ENCODE measurements at regions not wholly inside any gene's neighbourhood (a gene's known extent, or its start where the extent isn't known, plus 50 kb on each side); places are given as distances from the start of the nearest gene placed in this dataset.

DNA sequence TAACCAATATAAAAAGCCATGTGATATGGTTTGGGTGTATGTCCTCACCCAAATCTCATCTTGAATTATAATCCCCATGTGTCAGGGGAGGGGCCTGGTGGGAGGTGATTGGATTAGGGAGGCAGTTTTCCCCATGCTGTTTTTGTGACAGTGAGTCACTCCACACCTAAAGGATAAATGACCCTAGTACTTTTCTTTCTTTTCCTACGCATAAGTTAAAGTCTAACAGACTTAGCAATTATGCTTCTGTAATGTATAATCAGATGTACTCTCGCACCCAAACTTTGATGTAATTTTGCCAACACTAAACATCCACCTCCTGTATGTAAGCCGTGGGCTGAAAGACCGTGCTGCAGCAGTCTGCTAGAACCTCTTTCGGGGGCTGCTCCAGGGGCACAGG, 97.2 kb upstream of the DSEL start:
- Histone ChIP-seq H3K27ac (ENCODE audit: insufficient read depth, low read length) (no peak overlapping the region), H3K79me2 (ENCODE audit: control insufficient read depth, insufficient read depth, low read length) (no peaks in the 10 kb centered on the region), H2AFZ (ENCODE audit: low read length) (no peak overlapping the region), H3K4me1 (ENCODE audit: control insufficient read depth, extremely low read depth, insufficient read depth, low read length) (no peaks in the 10 kb centered on the region), H3K4me2 (ENCODE audit: extremely low read depth, insufficient read depth, low read length) (no peak overlapping the region), H3K4me3 (replicated peaks in 1 of 4; ENCODE audit: control extremely low read depth in 1 of 4, insufficient read depth in 1 of 4, low read depth in 3 of 4, low read length in 4 of 4) (no peak overlapping the region), H3K9ac (ENCODE audit: insufficient read depth, low read length) (no peak overlapping the region), H4K20me1 (ENCODE audit: control insufficient read depth, extremely low read depth, insufficient read depth, low read length) (no peaks in the 10 kb centered on the region), H3K36me3 (ENCODE audit: control insufficient read depth, insufficient read depth, low read length) (no peaks in the 10 kb centered on the region), H3K9me3 (ENCODE audit: control insufficient read depth, insufficient read depth, low read depth, low read length) (no peaks in the 10 kb centered on the region), H3K27me3 (ENCODE audit: control insufficient read depth, insufficient read depth, low read length) (no peaks in the 10 kb centered on the region)
- no peak for DNase-seq (ENCODE audit: low read depth in 2 of 2)
- TF ChIP-seq, protein P1, sequence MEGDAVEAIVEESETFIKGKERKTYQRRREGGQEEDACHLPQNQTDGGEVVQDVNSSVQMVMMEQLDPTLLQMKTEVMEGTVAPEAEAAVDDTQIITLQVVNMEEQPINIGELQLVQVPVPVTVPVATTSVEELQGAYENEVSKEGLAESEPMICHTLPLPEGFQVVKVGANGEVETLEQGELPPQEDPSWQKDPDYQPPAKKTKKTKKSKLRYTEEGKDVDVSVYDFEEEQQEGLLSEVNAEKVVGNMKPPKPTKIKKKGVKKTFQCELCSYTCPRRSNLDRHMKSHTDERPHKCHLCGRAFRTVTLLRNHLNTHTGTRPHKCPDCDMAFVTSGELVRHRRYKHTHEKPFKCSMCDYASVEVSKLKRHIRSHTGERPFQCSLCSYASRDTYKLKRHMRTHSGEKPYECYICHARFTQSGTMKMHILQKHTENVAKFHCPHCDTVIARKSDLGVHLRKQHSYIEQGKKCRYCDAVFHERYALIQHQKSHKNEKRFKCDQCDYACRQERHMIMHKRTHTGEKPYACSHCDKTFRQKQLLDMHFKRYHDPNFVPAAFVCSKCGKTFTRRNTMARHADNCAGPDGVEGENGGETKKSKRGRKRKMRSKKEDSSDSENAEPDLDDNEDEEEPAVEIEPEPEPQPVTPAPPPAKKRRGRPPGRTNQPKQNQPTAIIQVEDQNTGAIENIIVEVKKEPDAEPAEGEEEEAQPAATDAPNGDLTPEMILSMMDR (conservative IDR thresholded peaks at IDR 0.05 in 1 of 2, IDR thresholded peaks at IDR 0.05 in 1 of 2; ENCODE audit: low read depth in 1 of 2, low read length in 2 of 2), result no peak
- TF ChIP-seq EZH2 (IDR thresholded peaks at IDR 0.05; ENCODE audit: low read length, missing control alignments), result no peak

DNA sequence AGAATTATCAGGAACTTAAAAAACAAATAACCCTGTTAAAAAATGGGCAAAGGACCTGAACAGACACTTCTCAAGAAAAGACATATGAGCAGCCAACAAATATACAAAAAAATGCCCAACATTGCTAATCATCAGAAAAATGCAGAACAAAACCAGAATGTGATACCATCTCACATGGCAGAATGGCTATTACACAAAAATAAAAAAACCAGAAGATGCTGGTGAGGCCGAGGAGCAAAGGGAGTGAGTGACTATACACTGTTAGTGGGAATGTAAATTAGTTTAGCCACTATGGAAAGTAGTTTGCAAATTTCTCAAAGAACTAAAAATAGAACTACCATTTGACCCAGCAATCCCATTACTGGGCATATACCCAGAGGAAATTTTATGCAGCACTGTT, 95.8 kb upstream of the DSEL start:
- Histone ChIP-seq H3K9me3 (ENCODE audit: control insufficient read depth, insufficient read depth, low read depth, low read length) (no peaks in the 10 kb centered on the region), H3K27me3 (ENCODE audit: control insufficient read depth, insufficient read depth, low read length) (no peaks in the 10 kb centered on the region), H3K4me2 (ENCODE audit: extremely low read depth, insufficient read depth, low read length) (no peak overlapping the region), H3K9ac (ENCODE audit: insufficient read depth, low read length) (no peak overlapping the region), H3K36me3 (ENCODE audit: control insufficient read depth, insufficient read depth, low read length) (no peaks in the 10 kb centered on the region), H2AFZ (ENCODE audit: low read length) (no peak overlapping the region), H3K4me3 (replicated peaks in 1 of 4; ENCODE audit: control extremely low read depth in 1 of 4, insufficient read depth in 1 of 4, low read depth in 3 of 4, low read length in 4 of 4) (no peak overlapping the region), H3K79me2 (ENCODE audit: control insufficient read depth, insufficient read depth, low read length) (no peaks in the 10 kb centered on the region), H3K27ac (ENCODE audit: insufficient read depth, low read length) (no peak overlapping the region), H3K4me1 (ENCODE audit: control insufficient read depth, extremely low read depth, insufficient read depth, low read length) (no peaks in the 10 kb centered on the region), H4K20me1 (ENCODE audit: control insufficient read depth, extremely low read depth, insufficient read depth, low read length) (no peaks in the 10 kb centered on the region)
- TF ChIP-seq, protein P1 (conservative IDR thresholded peaks at IDR 0.05 in 1 of 2, IDR thresholded peaks at IDR 0.05 in 1 of 2; ENCODE audit: low read depth in 1 of 2, low read length in 2 of 2), result no peak
- no peak for TF ChIP-seq EZH2 (IDR thresholded peaks at IDR 0.05; ENCODE audit: low read length, missing control alignments)
- DNase-seq (ENCODE audit: low read depth in 2 of 2), result no peak

DNA sequence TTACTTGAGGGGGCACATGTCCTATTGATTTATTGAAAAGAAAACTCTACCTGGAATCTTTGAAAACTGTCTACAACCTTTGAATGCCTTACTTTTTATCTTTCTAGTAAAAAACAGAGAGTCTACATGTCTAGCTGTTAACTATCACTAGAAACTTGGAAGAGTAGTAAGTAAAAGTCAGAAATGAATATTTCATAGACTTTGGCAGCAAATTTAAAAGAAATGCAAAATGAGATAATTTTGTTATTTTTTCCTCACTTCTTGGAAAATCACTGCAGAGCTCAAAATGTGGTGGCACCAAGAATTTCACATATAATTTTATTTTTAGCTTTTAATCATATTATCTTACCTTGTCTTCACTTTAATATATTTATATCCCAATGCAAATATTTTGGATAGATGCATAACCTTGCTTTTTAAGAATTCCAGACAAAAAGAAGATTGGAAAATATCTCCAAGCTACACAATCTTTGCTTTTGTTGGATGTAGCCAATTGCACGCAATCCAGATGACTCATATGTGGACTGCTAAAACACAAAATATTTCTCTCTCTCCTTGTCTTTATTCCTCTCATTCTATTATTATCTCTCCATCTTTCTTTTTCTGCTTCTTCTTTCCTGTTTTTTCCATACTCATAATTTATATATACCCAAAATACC, 92.2 kb upstream of the DSEL start:
- no peaks in the 10 kb centered on the region for H3K36me3 ChIP-seq (ENCODE audit: control insufficient read depth, insufficient read depth, low read length)
- no peaks in the 10 kb centered on the region for H3K27me3 ChIP-seq (ENCODE audit: control insufficient read depth, insufficient read depth, low read length)
- no peak overlapping the region for H3K4me3 ChIP-seq (replicated peaks in 1 of 4; ENCODE audit: control extremely low read depth in 1 of 4, insufficient read depth in 1 of 4, low read depth in 3 of 4, low read length in 4 of 4)
- TF ChIP-seq, protein P1 (conservative IDR thresholded peaks at IDR 0.05 in 1 of 2, IDR thresholded peaks at IDR 0.05 in 1 of 2; ENCODE audit: low read depth in 1 of 2, low read length in 2 of 2), result no peak
- no peak for TF ChIP-seq EZH2 (IDR thresholded peaks at IDR 0.05; ENCODE audit: low read length, missing control alignments)
- H3K9me3 ChIP-seq (ENCODE audit: control insufficient read depth, insufficient read depth, low read depth, low read length), result no peaks in the 10 kb centered on the region
- H3K9ac ChIP-seq (ENCODE audit: insufficient read depth, low read length), result no peak overlapping the region
- H3K4me2 ChIP-seq (ENCODE audit: extremely low read depth, insufficient read depth, low read length), result no peak overlapping the region
- peak; percentile 62 to 82 for DNase-seq (ENCODE audit: low read depth in 2 of 2)
- H3K79me2 ChIP-seq (ENCODE audit: control insufficient read depth, insufficient read depth, low read length), result no peaks in the 10 kb centered on the region
- H4K20me1 ChIP-seq (ENCODE audit: control insufficient read depth, extremely low read depth, insufficient read depth, low read length), result no peaks in the 10 kb centered on the region
- no peak overlapping the region for H3K27ac ChIP-seq (ENCODE audit: insufficient read depth, low read length)
- H3K4me1 ChIP-seq (ENCODE audit: control insufficient read depth, extremely low read depth, insufficient read depth, low read length), result no peaks in the 10 kb centered on the region
- no peak overlapping the region for H2AFZ ChIP-seq (ENCODE audit: low read length)
